ENCODE measurements at regions not wholly inside any gene's neighbourhood (a gene's known extent, or its start where the extent isn't known, plus 50 kb on each side); places are given as distances from the start of the nearest gene placed in this dataset.
"Not testable (repeated sequence)": the region's sequence is repeated elsewhere in the genome, so short reads cannot be mapped to it uniquely, and the experiment has no call there.

- no peak for TF ChIP-seq POLR2A (IDR thresholded peaks at IDR 0.05)
- TF ChIP-seq, protein P1, sequence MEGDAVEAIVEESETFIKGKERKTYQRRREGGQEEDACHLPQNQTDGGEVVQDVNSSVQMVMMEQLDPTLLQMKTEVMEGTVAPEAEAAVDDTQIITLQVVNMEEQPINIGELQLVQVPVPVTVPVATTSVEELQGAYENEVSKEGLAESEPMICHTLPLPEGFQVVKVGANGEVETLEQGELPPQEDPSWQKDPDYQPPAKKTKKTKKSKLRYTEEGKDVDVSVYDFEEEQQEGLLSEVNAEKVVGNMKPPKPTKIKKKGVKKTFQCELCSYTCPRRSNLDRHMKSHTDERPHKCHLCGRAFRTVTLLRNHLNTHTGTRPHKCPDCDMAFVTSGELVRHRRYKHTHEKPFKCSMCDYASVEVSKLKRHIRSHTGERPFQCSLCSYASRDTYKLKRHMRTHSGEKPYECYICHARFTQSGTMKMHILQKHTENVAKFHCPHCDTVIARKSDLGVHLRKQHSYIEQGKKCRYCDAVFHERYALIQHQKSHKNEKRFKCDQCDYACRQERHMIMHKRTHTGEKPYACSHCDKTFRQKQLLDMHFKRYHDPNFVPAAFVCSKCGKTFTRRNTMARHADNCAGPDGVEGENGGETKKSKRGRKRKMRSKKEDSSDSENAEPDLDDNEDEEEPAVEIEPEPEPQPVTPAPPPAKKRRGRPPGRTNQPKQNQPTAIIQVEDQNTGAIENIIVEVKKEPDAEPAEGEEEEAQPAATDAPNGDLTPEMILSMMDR (IDR thresholded peaks at IDR 0.05), result no peak
- H3K27me3 ChIP-seq, result no peaks in the 10 kb centered on the region
- H3K4me3 ChIP-seq (replicated peaks in 1 of 3), result no peak overlapping the region
- 94 to 95% methylated on average over 1 of the region's 1 CpG for WGBS, 2 donors
- intact Hi-C loops (cut with DNase I), result no loop called here
- no peaks in the 10 kb centered on the region for H3K9me3 ChIP-seq
- H3K4me1 ChIP-seq, result no peaks in the 10 kb centered on the region
- DNase-seq, result no peak
- H3K27ac ChIP-seq, result no peak overlapping the region
- no peaks in the 10 kb centered on the region for H3K36me3 ChIP-seq
Observed at GRCh38 chr3:70618151-70618550, 305.7 kb upstream of the MDFIC2 start.

DNA sequence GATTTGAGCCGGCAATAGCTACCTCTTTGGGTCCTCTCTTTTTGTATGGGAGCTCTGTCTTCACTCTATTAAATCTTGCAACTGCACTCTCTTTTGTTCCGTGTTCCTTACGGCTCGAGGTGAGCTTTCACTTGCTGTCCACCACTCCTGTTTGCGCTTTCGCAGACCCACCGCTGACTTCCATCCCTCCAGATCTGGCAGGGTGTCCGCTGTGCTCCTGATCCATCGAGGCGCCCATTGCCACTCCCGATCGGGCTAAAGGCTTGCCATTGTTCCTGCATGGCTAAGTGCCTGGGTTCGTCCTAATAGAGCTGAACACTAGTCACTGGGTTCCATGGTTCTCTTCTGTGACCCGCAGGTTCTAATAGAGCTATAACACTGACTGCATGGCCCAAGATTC lies 304.9 kb upstream of the MDFIC2 start:
- intact Hi-C loops (cut with DNase I); DNase-seq: not testable (repeated sequence)
- WGBS, 2 donors, result 91 to 96% methylated on average over 14 of the region's 14 CpGs

DNA sequence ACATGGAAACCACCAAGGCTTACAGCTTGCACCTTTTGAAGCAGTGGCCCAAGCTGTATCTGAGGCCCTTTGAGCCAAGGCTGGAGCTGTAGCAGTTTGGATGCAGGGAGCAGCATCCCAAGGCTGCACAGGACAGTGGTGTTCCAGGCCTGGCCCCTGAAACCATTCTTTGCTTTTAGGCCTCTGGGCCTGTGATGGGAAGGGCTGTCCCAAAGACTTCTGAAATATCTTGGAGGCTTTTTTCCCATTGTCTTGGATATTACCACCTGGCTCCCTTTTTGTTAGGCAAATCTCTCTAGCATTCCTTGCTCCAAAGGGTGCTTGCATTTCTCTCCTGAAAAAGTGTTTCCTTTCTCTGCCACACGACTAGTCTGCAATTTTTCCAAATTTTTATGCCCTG lies 302.8 kb upstream of the MDFIC2 start:
- no peak overlapping the region for H3K4me3 ChIP-seq (replicated peaks in 1 of 3)
- H3K4me1 ChIP-seq, result no peaks in the 10 kb centered on the region
- DNase-seq, result no peak
- intact Hi-C loops (cut with DNase I), result no loop called here
- 43 to 53% methylated on average over 1 of the region's 1 CpG for WGBS, 2 donors
- H3K27me3 ChIP-seq, result no peaks in the 10 kb centered on the region
- no peak overlapping the region for H3K27ac ChIP-seq
- TF ChIP-seq, protein P1 (IDR thresholded peaks at IDR 0.05), result no peak
- no peak for TF ChIP-seq POLR2A (IDR thresholded peaks at IDR 0.05)
- no peaks in the 10 kb centered on the region for H3K36me3 ChIP-seq
- no peaks in the 10 kb centered on the region for H3K9me3 ChIP-seq

More for the DNA sequence above, 304.9 kb upstream of the MDFIC2 start:
- not testable (repeated sequence) for H3K4me3 ChIP-seq (replicated peaks in 1 of 3); H3K27ac ChIP-seq; H3K36me3 ChIP-seq; H3K27me3 ChIP-seq; H3K9me3 ChIP-seq; H3K4me1 ChIP-seq

DNA sequence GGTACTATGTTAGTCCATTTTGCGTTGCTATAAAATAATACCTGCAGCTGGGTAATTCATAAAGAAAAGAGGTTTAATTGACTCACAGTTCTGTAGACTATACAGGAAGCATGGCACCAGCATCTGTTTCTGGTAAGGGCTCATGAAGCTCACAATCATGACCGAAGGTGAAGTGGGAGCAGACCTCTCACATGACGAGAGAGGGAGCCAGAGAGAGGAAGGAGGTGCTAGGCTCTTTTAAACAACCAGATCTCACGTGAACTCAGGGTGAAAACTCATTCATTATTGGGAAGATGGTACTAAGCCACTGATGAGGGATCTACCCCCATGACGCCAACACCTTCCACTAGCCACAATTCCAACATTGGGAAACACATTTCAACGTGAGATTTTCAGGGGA lies 301.7 kb upstream of the MDFIC2 start:
- intact Hi-C loops (cut with DNase I), result no loop called here
- H3K4me1 ChIP-seq, result no peaks in the 10 kb centered on the region
- no peak overlapping the region for H3K4me3 ChIP-seq (replicated peaks in 1 of 3)
- no peak overlapping the region for H3K27ac ChIP-seq
- no peaks in the 10 kb centered on the region for H3K9me3 ChIP-seq
- TF ChIP-seq, protein P1 (IDR thresholded peaks at IDR 0.05), result no peak
- TF ChIP-seq POLR2A (IDR thresholded peaks at IDR 0.05), result no peak
- H3K36me3 ChIP-seq, result no peaks in the 10 kb centered on the region
- 84 to 86% methylated on average over 6 of the region's 6 CpGs for WGBS, 2 donors
- DNase-seq, result no peak
- no peaks in the 10 kb centered on the region for H3K27me3 ChIP-seq

DNA sequence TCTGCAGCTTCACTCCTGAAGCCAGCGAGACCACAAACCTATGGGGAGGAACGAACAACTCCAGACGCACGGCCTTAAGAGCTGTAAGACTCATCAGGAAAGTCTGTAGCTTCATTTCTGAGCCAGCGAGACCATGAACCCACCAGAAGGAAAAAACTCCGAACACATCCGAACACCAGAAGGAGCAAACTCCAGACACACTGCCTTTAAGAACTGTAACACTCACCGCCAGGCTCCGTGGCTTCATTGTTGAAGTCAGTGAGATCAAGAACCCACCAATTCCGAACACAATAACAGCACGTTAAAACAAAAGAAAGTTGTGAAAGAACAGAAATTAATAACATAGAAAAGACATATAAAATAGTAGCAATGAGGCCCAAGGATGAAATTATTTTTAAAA lies 300.5 kb upstream of the MDFIC2 start:
- Histone ChIP-seq H3K27ac (no peak overlapping the region), H3K36me3 (no peaks in the 10 kb centered on the region), H3K27me3 (no peaks in the 10 kb centered on the region), H3K4me3 (replicated peaks in 1 of 3) (no peak overlapping the region), H3K9me3 (no peaks in the 10 kb centered on the region), H3K4me1 (peaks cover 0 to 5% of the 10 kb centered on the region in 2 donors)
- TF ChIP-seq, protein P1 (IDR thresholded peaks at IDR 0.05), result no peak
- TF ChIP-seq POLR2A (IDR thresholded peaks at IDR 0.05), result no peak
- intact Hi-C loops (cut with DNase I), result no loop called here
- no peak for DNase-seq
- 95 to 96% methylated on average over 11 of the region's 11 CpGs for WGBS, 2 donors

- H3K9me3 ChIP-seq; H3K36me3 ChIP-seq; H3K27ac ChIP-seq; DNase-seq; intact Hi-C loops (cut with DNase I); H3K4me1 ChIP-seq; H3K27me3 ChIP-seq; H3K4me3 ChIP-seq (replicated peaks in 1 of 3): not testable (repeated sequence)
- 60 to 96% methylated on average over 1 to 3 of the region's 25 CpGs for WGBS, 2 donors
Observed at GRCh38 chr3:70611667-70612277, 299.3 kb upstream of the MDFIC2 start.

Data from thyroid gland (tissue), 4 donors.